ENCODE measurements at regions not wholly inside any gene's neighbourhood (a gene's known extent, or its start where the extent isn't known, plus 50 kb on each side); places are given as distances from the start of the nearest gene placed in this dataset.

DNA sequence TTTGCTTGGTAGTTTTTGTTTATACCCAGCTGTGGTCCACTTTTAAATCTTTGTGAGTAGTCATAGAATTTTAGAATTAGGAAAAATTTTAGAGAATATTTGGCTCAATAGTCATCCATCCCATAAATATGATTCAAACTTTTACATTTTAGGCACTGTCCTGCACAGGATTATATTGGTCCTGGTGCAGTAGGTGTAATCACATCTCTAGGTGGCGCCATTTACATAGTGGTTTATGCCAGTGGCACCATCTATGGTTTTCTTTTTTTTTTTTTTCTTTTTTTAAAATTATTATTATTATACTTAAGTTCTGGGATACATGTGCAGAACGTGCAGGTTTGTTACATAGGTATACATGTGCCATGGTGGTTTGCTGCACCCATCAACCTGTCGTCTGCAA, 260.7 kb upstream of the KCNN2 start:
- TF ChIP-seq, protein P1, sequence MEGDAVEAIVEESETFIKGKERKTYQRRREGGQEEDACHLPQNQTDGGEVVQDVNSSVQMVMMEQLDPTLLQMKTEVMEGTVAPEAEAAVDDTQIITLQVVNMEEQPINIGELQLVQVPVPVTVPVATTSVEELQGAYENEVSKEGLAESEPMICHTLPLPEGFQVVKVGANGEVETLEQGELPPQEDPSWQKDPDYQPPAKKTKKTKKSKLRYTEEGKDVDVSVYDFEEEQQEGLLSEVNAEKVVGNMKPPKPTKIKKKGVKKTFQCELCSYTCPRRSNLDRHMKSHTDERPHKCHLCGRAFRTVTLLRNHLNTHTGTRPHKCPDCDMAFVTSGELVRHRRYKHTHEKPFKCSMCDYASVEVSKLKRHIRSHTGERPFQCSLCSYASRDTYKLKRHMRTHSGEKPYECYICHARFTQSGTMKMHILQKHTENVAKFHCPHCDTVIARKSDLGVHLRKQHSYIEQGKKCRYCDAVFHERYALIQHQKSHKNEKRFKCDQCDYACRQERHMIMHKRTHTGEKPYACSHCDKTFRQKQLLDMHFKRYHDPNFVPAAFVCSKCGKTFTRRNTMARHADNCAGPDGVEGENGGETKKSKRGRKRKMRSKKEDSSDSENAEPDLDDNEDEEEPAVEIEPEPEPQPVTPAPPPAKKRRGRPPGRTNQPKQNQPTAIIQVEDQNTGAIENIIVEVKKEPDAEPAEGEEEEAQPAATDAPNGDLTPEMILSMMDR (IDR thresholded peaks at IDR 0.05), result peak; percentile 77
- TF ChIP-seq ZFX (IDR thresholded peaks at IDR 0.05; ENCODE audit: borderline replicate concordance), result no peak
